ENCODE measurements at regions not wholly inside any gene's neighbourhood (a gene's known extent, or its start where the extent isn't known, plus 50 kb on each side); places are given as distances from the start of the nearest gene placed in this dataset.

DNA sequence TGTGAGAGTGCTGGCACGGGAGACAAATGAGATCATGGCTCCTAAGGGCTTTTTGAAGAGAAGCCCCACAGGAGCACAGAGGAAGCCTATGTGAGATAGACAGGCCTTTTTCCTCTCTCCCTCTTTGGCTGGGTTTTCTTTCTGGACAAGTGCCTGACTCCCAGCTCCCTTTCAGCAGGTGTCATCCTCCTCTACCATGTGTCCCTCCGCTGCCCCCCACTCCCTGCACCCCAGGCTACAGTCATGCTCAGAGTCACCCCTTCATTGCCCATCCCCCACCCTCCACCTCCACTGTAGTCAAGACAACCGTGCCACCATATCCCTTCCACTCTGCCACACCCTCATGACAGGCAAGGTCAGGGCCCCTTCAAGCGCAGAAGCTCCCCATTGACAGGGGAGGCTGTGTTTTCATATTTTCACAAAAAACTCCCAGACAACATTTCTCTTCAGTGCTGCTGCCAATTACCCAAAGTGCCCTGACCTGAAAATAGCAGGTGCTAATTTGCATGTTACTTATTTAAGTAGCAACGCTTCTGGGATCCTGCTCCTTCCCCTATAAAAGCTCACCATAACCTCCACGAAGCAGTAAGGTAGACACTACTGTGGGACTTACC lies 92.1 kb upstream of the IPO9 start:
- peaks cover 7% of the 10 kb centered on the region for H4K20me1 ChIP-seq (replicated peaks; ENCODE audit: insufficient read depth)

More for the DNA sequence above, 92.1 kb upstream of the IPO9 start:
- H3K4me1 ChIP-seq (ENCODE audit: insufficient read depth) = peaks cover 46% of the 10 kb centered on the region
- Mint-ChIP-seq H3K27me3 (ENCODE audit: insufficient read depth, low read depth, poor library complexity) (peaks cover 17% of the 10 kb centered on the region), H3K9me3 (no peaks in the 10 kb centered on the region), H3K4me3 (peak overlapping the region; percentile 93; the same call in 2 of the 3 replicates), H3K4me1 (peaks cover 53% of the 10 kb centered on the region), H3K27ac (peak overlapping the region; percentile 85), H3K36me3 (ENCODE audit: low read depth) (no peaks in the 10 kb centered on the region)
- H3F3A ChIP-seq (replicated peaks; ENCODE audit: low read depth) = 0 out of 2 replicates have a peak, but pooled peaks cover 6% of the 10 kb centered on the region
- ATAC-seq (no peak), DNase-seq (ENCODE audit: low spot score) (no peak)
- peaks cover 16% of the 10 kb centered on the region for H3K79me2 ChIP-seq (replicated peaks; ENCODE audit: insufficient read depth)
- TF ChIP-seq, protein P1, sequence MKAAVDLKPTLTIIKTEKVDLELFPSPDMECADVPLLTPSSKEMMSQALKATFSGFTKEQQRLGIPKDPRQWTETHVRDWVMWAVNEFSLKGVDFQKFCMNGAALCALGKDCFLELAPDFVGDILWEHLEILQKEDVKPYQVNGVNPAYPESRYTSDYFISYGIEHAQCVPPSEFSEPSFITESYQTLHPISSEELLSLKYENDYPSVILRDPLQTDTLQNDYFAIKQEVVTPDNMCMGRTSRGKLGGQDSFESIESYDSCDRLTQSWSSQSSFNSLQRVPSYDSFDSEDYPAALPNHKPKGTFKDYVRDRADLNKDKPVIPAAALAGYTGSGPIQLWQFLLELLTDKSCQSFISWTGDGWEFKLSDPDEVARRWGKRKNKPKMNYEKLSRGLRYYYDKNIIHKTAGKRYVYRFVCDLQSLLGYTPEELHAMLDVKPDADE (IDR thresholded peaks at IDR 0.05) = no peak
- no peak for TF ChIP-seq JUNB (IDR thresholded peaks at IDR 0.05; ENCODE audit: unreplicated experiment)
- TF ChIP-seq EZH2phosphoT487 (IDR thresholded peaks at IDR 0.05; ENCODE audit: unreplicated experiment) = no peak
- TF ChIP-seq POLR2AphosphoS5 (IDR thresholded peaks at IDR 0.05; ENCODE audit: low read depth) = no peak
- no peak for TF ChIP-seq ZNF114 (CRISPR knock-in tag; IDR thresholded peaks at IDR 0.05)
- TF ChIP-seq CREB1 (CRISPR knock-in tag; IDR thresholded peaks at IDR 0.05; ENCODE audit: low read depth) = no peak
- no peak for TF ChIP-seq STAT1 (IDR thresholded peaks at IDR 0.05; ENCODE audit: unreplicated experiment)
- TF ChIP-seq, protein P2, sequence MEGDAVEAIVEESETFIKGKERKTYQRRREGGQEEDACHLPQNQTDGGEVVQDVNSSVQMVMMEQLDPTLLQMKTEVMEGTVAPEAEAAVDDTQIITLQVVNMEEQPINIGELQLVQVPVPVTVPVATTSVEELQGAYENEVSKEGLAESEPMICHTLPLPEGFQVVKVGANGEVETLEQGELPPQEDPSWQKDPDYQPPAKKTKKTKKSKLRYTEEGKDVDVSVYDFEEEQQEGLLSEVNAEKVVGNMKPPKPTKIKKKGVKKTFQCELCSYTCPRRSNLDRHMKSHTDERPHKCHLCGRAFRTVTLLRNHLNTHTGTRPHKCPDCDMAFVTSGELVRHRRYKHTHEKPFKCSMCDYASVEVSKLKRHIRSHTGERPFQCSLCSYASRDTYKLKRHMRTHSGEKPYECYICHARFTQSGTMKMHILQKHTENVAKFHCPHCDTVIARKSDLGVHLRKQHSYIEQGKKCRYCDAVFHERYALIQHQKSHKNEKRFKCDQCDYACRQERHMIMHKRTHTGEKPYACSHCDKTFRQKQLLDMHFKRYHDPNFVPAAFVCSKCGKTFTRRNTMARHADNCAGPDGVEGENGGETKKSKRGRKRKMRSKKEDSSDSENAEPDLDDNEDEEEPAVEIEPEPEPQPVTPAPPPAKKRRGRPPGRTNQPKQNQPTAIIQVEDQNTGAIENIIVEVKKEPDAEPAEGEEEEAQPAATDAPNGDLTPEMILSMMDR (conservative IDR thresholded peaks at IDR 0.05; ENCODE audit: low read depth in 2 of 2) = no peak
- TF ChIP-seq NANOG (IDR thresholded peaks at IDR 0.05; ENCODE audit: borderline replicate concordance) = no peak
- no peak for TF ChIP-seq EZH2 (IDR thresholded peaks at IDR 0.05; ENCODE audit: low read depth, unreplicated experiment)
- TF ChIP-seq, protein P3, sequence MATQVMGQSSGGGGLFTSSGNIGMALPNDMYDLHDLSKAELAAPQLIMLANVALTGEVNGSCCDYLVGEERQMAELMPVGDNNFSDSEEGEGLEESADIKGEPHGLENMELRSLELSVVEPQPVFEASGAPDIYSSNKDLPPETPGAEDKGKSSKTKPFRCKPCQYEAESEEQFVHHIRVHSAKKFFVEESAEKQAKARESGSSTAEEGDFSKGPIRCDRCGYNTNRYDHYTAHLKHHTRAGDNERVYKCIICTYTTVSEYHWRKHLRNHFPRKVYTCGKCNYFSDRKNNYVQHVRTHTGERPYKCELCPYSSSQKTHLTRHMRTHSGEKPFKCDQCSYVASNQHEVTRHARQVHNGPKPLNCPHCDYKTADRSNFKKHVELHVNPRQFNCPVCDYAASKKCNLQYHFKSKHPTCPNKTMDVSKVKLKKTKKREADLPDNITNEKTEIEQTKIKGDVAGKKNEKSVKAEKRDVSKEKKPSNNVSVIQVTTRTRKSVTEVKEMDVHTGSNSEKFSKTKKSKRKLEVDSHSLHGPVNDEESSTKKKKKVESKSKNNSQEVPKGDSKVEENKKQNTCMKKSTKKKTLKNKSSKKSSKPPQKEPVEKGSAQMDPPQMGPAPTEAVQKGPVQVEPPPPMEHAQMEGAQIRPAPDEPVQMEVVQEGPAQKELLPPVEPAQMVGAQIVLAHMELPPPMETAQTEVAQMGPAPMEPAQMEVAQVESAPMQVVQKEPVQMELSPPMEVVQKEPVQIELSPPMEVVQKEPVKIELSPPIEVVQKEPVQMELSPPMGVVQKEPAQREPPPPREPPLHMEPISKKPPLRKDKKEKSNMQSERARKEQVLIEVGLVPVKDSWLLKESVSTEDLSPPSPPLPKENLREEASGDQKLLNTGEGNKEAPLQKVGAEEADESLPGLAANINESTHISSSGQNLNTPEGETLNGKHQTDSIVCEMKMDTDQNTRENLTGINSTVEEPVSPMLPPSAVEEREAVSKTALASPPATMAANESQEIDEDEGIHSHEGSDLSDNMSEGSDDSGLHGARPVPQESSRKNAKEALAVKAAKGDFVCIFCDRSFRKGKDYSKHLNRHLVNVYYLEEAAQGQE (IDR thresholded peaks at IDR 0.05; ENCODE audit: unreplicated experiment) = no peak
- no peak for TF ChIP-seq ZNF331 (CRISPR knock-in tag; IDR thresholded peaks at IDR 0.05; ENCODE audit: low read depth)
- TF ChIP-seq, protein P4, sequence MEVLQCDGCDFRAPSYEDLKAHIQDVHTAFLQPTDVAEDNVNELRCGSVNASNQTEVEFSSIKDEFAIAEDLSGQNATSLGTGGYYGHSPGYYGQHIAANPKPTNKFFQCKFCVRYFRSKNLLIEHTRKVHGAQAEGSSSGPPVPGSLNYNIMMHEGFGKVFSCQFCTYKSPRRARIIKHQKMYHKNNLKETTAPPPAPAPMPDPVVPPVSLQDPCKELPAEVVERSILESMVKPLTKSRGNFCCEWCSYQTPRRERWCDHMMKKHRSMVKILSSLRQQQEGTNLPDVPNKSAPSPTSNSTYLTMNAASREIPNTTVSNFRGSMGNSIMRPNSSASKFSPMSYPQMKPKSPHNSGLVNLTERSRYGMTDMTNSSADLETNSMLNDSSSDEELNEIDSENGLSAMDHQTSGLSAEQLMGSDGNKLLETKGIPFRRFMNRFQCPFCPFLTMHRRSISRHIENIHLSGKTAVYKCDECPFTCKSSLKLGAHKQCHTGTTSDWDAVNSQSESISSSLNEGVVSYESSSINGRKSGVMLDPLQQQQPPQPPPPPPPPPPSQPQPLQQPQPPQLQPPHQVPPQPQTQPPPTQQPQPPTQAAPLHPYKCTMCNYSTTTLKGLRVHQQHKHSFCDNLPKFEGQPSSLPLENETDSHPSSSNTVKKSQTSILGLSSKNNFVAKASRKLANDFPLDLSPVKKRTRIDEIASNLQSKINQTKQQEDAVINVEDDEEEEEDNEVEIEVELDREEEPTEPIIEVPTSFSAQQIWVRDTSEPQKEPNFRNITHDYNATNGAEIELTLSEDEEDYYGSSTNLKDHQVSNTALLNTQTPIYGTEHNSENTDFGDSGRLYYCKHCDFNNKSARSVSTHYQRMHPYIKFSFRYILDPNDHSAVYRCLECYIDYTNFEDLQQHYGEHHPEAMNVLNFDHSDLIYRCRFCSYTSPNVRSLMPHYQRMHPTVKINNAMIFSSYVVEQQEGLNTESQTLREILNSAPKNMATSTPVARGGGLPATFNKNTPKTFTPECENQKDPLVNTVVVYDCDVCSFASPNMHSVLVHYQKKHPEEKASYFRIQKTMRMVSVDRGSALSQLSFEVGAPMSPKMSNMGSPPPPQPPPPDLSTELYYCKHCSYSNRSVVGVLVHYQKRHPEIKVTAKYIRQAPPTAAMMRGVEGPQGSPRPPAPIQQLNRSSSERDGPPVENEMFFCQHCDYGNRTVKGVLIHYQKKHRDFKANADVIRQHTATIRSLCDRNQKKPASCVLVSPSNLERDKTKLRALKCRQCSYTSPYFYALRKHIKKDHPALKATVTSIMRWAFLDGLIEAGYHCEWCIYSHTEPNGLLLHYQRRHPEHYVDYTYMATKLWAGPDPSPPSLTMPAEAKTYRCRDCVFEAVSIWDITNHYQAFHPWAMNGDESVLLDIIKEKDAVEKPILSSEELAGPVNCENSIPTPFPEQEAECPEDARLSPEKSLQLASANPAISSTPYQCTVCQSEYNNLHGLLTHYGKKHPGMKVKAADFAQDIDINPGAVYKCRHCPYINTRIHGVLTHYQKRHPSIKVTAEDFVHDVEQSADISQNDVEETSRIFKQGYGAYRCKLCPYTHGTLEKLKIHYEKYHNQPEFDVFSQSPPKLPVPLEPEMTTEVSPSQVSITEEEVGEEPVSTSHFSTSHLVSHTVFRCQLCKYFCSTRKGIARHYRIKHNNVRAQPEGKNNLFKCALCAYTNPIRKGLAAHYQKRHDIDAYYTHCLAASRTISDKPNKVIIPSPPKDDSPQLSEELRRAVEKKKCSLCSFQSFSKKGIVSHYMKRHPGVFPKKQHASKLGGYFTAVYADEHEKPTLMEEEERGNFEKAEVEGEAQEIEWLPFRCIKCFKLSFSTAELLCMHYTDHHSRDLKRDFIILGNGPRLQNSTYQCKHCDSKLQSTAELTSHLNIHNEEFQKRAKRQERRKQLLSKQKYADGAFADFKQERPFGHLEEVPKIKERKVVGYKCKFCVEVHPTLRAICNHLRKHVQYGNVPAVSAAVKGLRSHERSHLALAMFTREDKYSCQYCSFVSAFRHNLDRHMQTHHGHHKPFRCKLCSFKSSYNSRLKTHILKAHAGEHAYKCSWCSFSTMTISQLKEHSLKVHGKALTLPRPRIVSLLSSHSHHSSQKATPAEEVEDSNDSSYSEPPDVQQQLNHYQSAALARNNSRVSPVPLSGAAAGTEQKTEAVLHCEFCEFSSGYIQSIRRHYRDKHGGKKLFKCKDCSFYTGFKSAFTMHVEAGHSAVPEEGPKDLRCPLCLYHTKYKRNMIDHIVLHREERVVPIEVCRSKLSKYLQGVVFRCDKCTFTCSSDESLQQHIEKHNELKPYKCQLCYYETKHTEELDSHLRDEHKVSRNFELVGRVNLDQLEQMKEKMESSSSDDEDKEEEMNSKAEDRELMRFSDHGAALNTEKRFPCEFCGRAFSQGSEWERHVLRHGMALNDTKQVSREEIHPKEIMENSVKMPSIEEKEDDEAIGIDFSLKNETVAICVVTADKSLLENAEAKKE (CRISPR knock-in tag; IDR thresholded peaks at IDR 0.05) = no peak
- no peaks in the 10 kb centered on the region for H3K36me3 ChIP-seq (ENCODE audit: insufficient read depth)
- H3K27ac ChIP-seq (ENCODE audit: low read depth) = no peak overlapping the region
- no peaks in the 10 kb centered on the region for H3K9me2 ChIP-seq (ENCODE audit: insufficient read depth)
- no peaks in the 10 kb centered on the region; the same call in 1 of the 2 replicates for H3K27me3 ChIP-seq (ENCODE audit: insufficient read depth)
- H2AFZ ChIP-seq = no peak overlapping the region
- 0 out of 2 replicates have a peak overlapping the region, but pooled peaks have one; percentile 9 for H3K4me3 ChIP-seq
- H3K4me2 ChIP-seq = peak overlapping the region; percentile 74
